Activated CD8-positive, alpha-beta memory T cell treated with anti-CD3 and anti-CD28 coated beads, Interleukin-2, amount 10 ng/mL, durations not matched to agents 7 days and 5 days (primary cell): ENCODE measurements at regions not wholly inside any gene's neighbourhood (a gene's known extent, or its start where the extent isn't known, plus 50 kb on each side); places are given as distances from the start of the nearest gene placed in this dataset.

Experiments used
- ATAC-seq: fragments of 150-1000 bp; cut with Tn5 transposase; one replicate; pipeline ENCODE4 v1.10.0; 2021; ENCODE audit warnings: moderate library complexity
- CTCF ChIA-PET: fragments of 350-600 bp; sonication (Branson Sonifier 250); formaldehyde crosslinking; loops from one replicate; lab custom pipeline; 2021; ENCODE audit warnings: antibody characterized with exemption; lab: Charles Lee
- DNase-seq: peaks from one replicate; pipeline ENCODE4 v3.0.0-alpha.2; 2020
- H3K27ac Mint-ChIP-seq: one replicate; pipeline ENCODE4 v1.8.0; 2021; ENCODE audit warnings: mild to moderate bottlenecking, mixed read lengths
- H3K27me3 Mint-ChIP-seq: one replicate; pipeline ENCODE4 v1.8.0; 2021; ENCODE audit warnings: mixed read lengths
- H3K36me3 Mint-ChIP-seq: one replicate; pipeline ENCODE4 v1.8.0; 2021; ENCODE audit warnings: mild to moderate bottlenecking, mixed read lengths
- H3K4me1 Mint-ChIP-seq: one replicate; pipeline ENCODE4 v1.8.0; 2021; ENCODE audit warnings: mixed read lengths
- H3K4me3 Mint-ChIP-seq: one replicate; pipeline ENCODE4 v1.8.0; 2021; ENCODE audit warnings: mild to moderate bottlenecking, moderate library complexity, mixed read lengths
- H3K9me3 Mint-ChIP-seq: one replicate; pipeline ENCODE4 v1.8.0; 2022; ENCODE audit warnings: low read depth, mixed read lengths

DNA sequence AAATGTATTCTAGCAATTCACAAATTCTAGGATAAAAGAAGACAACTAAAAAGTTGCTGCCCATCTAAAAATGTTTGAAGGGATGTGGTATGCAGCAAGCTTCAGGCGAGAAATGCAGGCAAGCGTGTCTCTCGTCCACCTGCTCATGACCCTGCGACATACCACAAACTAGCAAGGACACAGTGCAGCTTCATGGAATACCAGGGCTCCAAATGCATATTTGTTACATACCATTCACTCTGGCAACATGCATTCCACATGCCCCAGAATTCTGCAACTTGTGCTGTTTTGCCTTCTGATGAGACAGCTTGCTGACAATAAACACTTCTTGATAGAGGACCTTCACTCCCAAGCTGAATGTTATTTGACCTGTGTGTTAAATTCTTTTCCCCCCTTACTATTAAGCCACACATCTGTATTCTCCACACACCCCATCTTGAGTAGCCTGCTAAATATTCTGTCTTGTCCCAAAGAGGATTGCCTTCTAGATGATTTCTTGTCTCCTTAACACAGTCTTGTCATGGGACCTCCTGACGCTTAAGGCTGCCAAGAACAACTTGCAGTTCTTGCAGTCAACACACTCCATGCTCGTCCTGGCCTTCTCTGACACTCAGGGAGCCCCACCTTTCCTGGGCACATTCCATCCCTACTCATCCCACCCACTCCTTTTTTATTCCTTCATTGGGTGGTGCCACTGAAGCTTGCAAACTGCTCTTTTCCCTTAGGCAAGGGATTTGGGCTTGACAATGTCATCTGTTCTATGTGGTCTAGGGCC lies 340.5 kb downstream of the PIK3R1 start:
- H3K27me3 Mint-ChIP-seq, result no peaks in the 10 kb centered on the region
- CTCF ChIA-PET, result no interaction called here
- H3K4me1 Mint-ChIP-seq, result no peaks in the 10 kb centered on the region
- DNase-seq, result no peak
- no peak overlapping the region for H3K27ac Mint-ChIP-seq
- H3K36me3 Mint-ChIP-seq, result no peaks in the 10 kb centered on the region
- H3K9me3 Mint-ChIP-seq, result no peaks in the 10 kb centered on the region
- H3K4me3 Mint-ChIP-seq, result no peak overlapping the region
- no peak for ATAC-seq

DNA sequence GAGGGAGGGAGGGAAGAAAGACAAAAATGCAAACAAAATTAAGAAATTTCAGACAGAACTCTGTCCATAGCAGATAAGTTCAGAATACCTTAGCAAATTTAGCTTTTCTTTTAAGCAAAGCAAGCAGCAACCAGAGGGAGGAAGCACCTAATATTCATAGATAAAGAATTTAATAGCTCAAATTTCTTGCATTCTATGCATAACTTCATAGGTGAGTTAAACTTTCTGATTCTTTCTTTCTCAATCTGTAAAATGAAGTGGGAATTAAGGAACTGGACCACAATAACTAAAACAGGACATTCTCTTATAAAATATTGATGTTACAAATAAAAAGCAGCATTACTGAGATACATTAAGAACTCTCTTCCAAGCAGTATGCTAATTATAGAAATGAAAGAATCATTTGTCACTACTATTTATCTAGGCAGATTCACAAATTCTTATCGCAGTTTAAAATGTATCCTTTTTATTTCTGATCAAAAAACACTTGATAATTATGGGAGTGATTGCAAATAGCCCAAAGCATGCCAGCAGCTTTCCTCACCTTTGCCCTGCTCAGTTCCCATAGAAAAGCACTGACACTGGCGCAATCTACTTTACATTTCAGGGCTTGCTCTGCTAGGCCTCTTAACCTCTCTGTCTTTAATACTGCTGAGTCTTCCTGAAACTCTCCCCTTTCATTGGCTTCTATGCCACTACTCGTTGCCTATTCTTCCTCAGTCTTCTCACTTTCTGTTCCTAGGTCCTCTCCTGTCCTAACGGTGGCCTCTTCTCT lies 341.8 kb downstream of the PIK3R1 start:
- DNase-seq (no peak), ATAC-seq (no peak)
- CTCF ChIA-PET, result no interaction called here
- Mint-ChIP-seq H3K4me3 (no peak overlapping the region), H3K27ac (no peak overlapping the region), H3K27me3 (no peaks in the 10 kb centered on the region), H3K4me1 (no peaks in the 10 kb centered on the region), H3K36me3 (no peaks in the 10 kb centered on the region), H3K9me3 (no peaks in the 10 kb centered on the region)

GRCh38 chr5:68562308-68562707 lies 346.8 kb downstream of the PIK3R1 start:
- peaks cover 1% of the 10 kb centered on the region for H3K36me3 Mint-ChIP-seq
- H3K27me3 Mint-ChIP-seq, result peaks cover 2% of the 10 kb centered on the region
- H3K9me3 Mint-ChIP-seq, result peaks cover 2% of the 10 kb centered on the region
- H3K4me1 Mint-ChIP-seq, result no peaks in the 10 kb centered on the region
- ATAC-seq, result no peak
- no peak for DNase-seq
- no peak overlapping the region for H3K27ac Mint-ChIP-seq
- CTCF ChIA-PET, result no interaction called here
- no peak overlapping the region for H3K4me3 Mint-ChIP-seq

DNA sequence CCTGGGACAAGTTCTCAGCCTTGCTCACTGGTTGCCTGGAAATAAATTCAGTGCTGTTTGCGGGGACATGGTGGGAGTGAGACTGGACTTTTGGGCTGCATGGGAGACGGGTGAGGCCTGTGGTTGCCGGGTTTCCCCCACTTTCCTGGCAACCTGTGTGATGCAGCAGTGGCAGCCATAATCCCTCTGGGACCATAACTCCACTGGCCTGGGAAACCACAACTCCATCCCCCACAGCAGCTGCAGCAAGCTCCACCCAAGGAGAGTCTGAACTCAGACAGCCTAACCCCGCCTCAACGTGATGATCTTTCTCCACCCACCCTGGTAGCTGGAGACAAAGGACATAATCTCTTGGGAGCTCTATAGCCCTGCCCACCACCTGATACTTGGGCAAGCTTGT lies 349.9 kb downstream of the PIK3R1 start:
- H3K27ac Mint-ChIP-seq, result no peak overlapping the region
- peaks cover 5% of the 10 kb centered on the region for H3K27me3 Mint-ChIP-seq
- CTCF ChIA-PET, result interaction anchor here (0.6 kb wide), 1 partner anchor 77 kb away, joined by 4 read pairs; no protein-coding TSS in a partner anchor

DNA sequence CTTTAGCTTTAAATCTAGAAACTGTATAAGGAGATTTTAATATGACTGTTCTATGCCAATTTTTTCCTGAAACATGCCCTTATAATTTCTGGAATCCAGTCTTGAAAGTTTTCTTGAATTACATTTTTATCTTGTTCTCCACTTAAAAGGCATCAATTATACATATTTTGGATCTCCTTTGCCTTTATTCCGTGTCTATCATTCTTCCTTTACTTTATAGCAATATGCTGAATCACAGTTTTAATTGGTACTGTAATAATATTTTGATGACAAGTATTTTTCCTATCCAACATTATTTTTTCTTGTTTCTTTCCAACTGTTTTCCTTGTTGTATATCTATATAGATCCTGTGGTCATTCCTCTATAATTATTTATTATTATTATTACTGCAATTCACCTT lies 361.2 kb downstream of the PIK3R1 start:
- CTCF ChIA-PET, result no interaction called here

More for the DNA sequence above, 349.9 kb downstream of the PIK3R1 start:
- Mint-ChIP-seq H3K4me3 (no peak overlapping the region), H3K4me1 (no peaks in the 10 kb centered on the region), H3K36me3 (peaks cover 1% of the 10 kb centered on the region), H3K9me3 (peaks cover 2% of the 10 kb centered on the region)
- DNase-seq (no peak), ATAC-seq (no peak)

DNA sequence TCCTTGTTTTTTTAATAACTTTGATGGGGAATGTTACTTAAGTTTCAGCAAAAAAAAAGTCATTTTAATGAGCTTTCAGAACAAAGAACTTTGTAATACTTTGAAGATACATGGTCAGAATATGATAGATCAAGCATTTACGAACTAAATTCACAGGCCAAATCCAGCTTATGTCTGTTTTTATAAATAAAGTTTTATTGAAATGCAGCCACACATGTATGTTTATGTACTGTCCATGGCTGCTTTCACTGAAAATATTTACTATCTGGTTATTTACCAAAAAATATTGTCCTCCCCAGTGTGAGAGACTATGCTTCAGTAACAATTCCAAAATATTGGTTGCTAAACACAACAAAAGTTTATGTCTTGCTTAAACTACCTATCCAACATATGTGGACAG lies 366.7 kb downstream of the PIK3R1 start:
- no peak overlapping the region for H3K4me3 Mint-ChIP-seq
- CTCF ChIA-PET, result no interaction called here
- ATAC-seq (no peak), DNase-seq (no peak)
- peaks cover 2% of the 10 kb centered on the region for H3K36me3 Mint-ChIP-seq
- peaks cover 4% of the 10 kb centered on the region for H3K9me3 Mint-ChIP-seq
- peaks cover 7% of the 10 kb centered on the region for H3K27me3 Mint-ChIP-seq
- no peaks in the 10 kb centered on the region for H3K4me1 Mint-ChIP-seq
- H3K27ac Mint-ChIP-seq, result no peak overlapping the region

More for the DNA sequence above, 361.2 kb downstream of the PIK3R1 start:
- H3K4me3 Mint-ChIP-seq, result no peak overlapping the region
- peaks cover 9% of the 10 kb centered on the region for H3K27me3 Mint-ChIP-seq
- H3K36me3 Mint-ChIP-seq, result peaks cover 2% of the 10 kb centered on the region
- ATAC-seq, result no peak
- no peak overlapping the region for H3K27ac Mint-ChIP-seq
- peaks cover 8% of the 10 kb centered on the region for H3K9me3 Mint-ChIP-seq
- no peaks in the 10 kb centered on the region for H3K4me1 Mint-ChIP-seq
- DNase-seq, result no peak

DNA sequence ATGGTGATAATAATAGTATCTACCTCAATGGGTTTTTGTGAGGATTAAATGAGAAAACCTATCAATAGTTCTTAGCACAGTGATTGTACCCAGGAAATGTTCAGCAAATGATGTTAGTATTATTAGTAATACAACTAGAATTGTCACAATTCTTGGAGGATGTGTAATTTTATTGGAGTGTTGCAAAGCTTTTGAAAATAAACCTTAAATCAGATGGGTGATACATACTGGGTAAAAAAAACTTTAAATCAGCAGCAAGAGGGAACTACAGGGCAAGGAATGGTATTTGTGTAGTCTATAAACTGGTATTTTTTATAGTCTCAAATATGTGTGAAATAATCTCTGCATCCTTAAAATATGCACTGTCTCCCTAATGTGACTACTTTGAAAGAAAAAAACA lies 371.6 kb downstream of the PIK3R1 start:
- H3K9me3 Mint-ChIP-seq, result no peaks in the 10 kb centered on the region
- peaks cover 2% of the 10 kb centered on the region for H3K27me3 Mint-ChIP-seq
- H3K27ac Mint-ChIP-seq, result no peak overlapping the region

GRCh38 chr5:68591850-68592249 lies 376.3 kb downstream of the PIK3R1 start:
- ATAC-seq (no peak), DNase-seq (no peak)
- Mint-ChIP-seq H3K4me3 (no peak overlapping the region), H3K27ac (no peak overlapping the region), H3K4me1 (no peaks in the 10 kb centered on the region), H3K9me3 (no peaks in the 10 kb centered on the region), H3K27me3 (no peaks in the 10 kb centered on the region), H3K36me3 (no peaks in the 10 kb centered on the region)
- CTCF ChIA-PET, result no interaction called here

More for the DNA sequence above, 371.6 kb downstream of the PIK3R1 start:
- ATAC-seq, result no peak
- H3K4me1 Mint-ChIP-seq, result no peaks in the 10 kb centered on the region
- DNase-seq, result no peak
- H3K36me3 Mint-ChIP-seq, result no peaks in the 10 kb centered on the region
- CTCF ChIA-PET, result interaction anchor here (0.6 kb wide), 1 partner anchor 422 kb away, joined by 3 read pairs; no protein-coding TSS in a partner anchor
- no peak overlapping the region for H3K4me3 Mint-ChIP-seq

GRCh38 chr5:68592351-68592750 lies 376.8 kb downstream of the PIK3R1 start:
- CTCF ChIA-PET, result no interaction called here

DNA sequence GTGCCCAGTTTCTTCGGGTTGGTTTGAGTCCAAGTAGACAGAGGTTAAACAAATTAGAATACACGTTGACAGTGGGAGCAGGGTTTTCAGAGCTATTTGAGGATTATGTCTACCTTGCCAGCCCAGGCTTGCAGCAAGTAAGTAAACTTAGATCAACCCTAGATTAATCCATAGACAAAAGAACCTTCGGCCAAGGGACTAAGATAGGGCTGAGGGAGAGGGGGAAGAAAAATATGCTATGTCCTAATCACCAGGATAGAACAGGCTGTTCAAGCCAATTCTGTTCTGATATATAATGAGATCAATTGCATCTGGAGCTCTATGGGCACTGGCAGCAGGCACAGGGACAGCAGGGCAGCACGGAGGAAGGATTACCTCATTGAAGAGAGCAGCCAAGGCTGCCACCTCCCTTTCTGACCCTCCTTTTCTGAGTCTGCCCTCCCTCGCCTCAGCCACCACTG lies 377.7 kb downstream of the PIK3R1 start:
- Mint-ChIP-seq H3K9me3 (no peaks in the 10 kb centered on the region), H3K36me3 (no peaks in the 10 kb centered on the region)
- CTCF ChIA-PET, result no interaction called here

More at GRCh38 chr5:68592351-68592750, 376.8 kb downstream of the PIK3R1 start:
- Mint-ChIP-seq H3K4me3 (no peak overlapping the region), H3K9me3 (no peaks in the 10 kb centered on the region), H3K4me1 (no peaks in the 10 kb centered on the region), H3K36me3 (no peaks in the 10 kb centered on the region), H3K27me3 (no peaks in the 10 kb centered on the region), H3K27ac (no peak overlapping the region)
- ATAC-seq (no peak), DNase-seq (no peak)

DNA sequence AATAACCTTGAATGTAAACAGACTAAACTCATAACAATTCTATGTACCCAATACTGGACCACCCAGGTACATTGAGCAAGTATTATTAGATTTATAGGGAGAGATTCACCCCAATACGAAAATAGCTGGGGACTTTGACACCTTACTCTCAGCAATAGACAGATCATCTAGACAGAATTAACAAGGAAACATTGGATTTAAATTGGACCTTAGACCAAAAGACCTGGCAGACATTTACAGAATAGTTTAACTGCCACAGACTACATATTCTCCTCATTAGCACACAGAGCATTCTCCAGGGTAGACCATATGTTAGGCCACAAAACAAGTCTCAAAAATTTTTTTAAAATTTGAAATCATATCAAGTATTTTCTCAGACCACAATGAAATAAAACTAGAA lies 397.4 kb downstream of the PIK3R1 start:
- H3K4me1 Mint-ChIP-seq, result no peaks in the 10 kb centered on the region
- H3K9me3 Mint-ChIP-seq, result peaks cover 2% of the 10 kb centered on the region

More for the DNA sequence above, 377.7 kb downstream of the PIK3R1 start:
- ATAC-seq (no peak), DNase-seq (no peak)
- Mint-ChIP-seq H3K27me3 (no peaks in the 10 kb centered on the region), H3K27ac (no peak overlapping the region), H3K4me3 (no peak overlapping the region), H3K4me1 (no peaks in the 10 kb centered on the region)

GRCh38 chr5:68618501-68618900 lies 402.9 kb downstream of the PIK3R1 start:
- DNase-seq (no peak), ATAC-seq (no peak)
- Mint-ChIP-seq H3K27ac (no peak overlapping the region), H3K4me1 (no peaks in the 10 kb centered on the region), H3K9me3 (no peaks in the 10 kb centered on the region), H3K27me3 (peaks cover 11% of the 10 kb centered on the region), H3K4me3 (no peak overlapping the region), H3K36me3 (no peaks in the 10 kb centered on the region)
- CTCF ChIA-PET, result no interaction called here

More for the DNA sequence above, 397.4 kb downstream of the PIK3R1 start:
- Mint-ChIP-seq H3K27ac (no peak overlapping the region), H3K4me3 (no peak overlapping the region), H3K36me3 (peaks cover 3% of the 10 kb centered on the region), H3K27me3 (peaks cover 20% of the 10 kb centered on the region)
- CTCF ChIA-PET, result no interaction called here
- DNase-seq, result no peak
- no peak for ATAC-seq

GRCh38 chr5:68627001-68627400 lies 411.4 kb downstream of the PIK3R1 start:
- no peak overlapping the region for H3K27ac Mint-ChIP-seq
- H3K9me3 Mint-ChIP-seq, result no peaks in the 10 kb centered on the region
- ATAC-seq (no peak), DNase-seq (no peak)
- H3K4me1 Mint-ChIP-seq, result no peaks in the 10 kb centered on the region
- no peak overlapping the region for H3K4me3 Mint-ChIP-seq
- H3K36me3 Mint-ChIP-seq, result no peaks in the 10 kb centered on the region
- CTCF ChIA-PET, result no interaction called here
- no peaks in the 10 kb centered on the region for H3K27me3 Mint-ChIP-seq
